Ureter (tissue), 1 donor: ENCODE measurements at regions not wholly inside any gene's neighbourhood (a gene's known extent, or its start where the extent isn't known, plus 50 kb on each side); places are given as distances from the start of the nearest gene placed in this dataset.
A peak's percentile ranks its signal among the peaks of the same experiment; 100 is the strongest.
"Not testable (repeated sequence)": the region's sequence is repeated elsewhere in the genome, so short reads cannot be mapped to it uniquely, and the experiment has no call there.

Experiments used
- DNase-seq: peaks from one replicate; pipeline ENCODE4 v3.0.0-alpha.2; 2020; ENCODE audit warnings: low spot score
- donor health status: DM: yes; HTN: yes; CAD: no.

GRCh38 chr7:115210552-115210951 lies 288.7 kb downstream of the MDFIC start:
- DNase-seq: no peak

GRCh38 chr7:115208710-115209560 lies 287.0 kb downstream of the MDFIC start:
- DNase-seq: no peak

DNA sequence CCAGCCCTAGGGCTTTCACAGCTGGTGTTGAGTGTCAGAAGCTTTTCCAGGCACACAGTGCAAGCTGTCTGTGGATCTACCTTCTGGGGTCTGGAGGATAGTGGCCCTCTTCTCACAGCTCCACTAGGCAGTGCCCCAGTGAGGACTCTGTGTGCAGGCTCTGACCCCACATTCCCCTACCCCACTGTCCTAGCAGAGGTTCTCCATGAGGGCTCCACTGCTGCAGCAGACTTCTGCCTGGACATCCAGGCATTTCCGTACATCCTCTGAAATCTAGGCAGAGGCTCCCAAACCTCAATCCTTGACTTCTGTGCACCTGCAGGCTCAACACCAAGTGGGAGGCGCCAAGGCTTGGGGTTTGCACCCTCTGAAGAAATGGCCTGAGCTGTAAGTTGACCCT lies 284.5 kb downstream of the MDFIC start:
- DNase-seq: not testable (repeated sequence)

GRCh38 chr7:115198143-115198542 lies 276.2 kb downstream of the MDFIC start:
- DNase-seq: no peak

DNA sequence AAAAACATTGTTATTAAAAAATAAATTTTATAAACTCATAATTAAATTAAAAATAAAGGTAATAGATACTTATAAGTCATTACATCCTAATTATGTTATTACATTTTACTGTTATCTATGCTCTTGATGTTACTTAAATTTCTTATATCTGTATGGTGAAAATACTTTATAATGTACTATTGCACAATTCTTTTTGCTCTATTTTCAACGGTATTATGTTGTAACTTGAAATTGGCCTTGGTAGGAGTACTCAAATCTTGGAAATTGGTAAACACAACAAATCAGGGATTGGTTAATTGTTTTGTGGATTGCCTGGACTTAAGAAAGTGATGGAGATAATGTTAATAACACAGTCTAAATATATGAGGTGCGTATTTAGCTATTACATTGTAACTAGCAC lies 273.3 kb downstream of the MDFIC start:
- DNase-seq: no peak

GRCh38 chr7:115191526-115191925 lies 269.6 kb downstream of the MDFIC start:
- DNase-seq: no peak

- no peak for DNase-seq
Measured at GRCh38 chr7:115183431-115184057, 261.6 kb downstream of the MDFIC start.

- DNase-seq: no peak
Measured at GRCh38 chr7:115178835-115179234, 256.9 kb downstream of the MDFIC start.

DNA sequence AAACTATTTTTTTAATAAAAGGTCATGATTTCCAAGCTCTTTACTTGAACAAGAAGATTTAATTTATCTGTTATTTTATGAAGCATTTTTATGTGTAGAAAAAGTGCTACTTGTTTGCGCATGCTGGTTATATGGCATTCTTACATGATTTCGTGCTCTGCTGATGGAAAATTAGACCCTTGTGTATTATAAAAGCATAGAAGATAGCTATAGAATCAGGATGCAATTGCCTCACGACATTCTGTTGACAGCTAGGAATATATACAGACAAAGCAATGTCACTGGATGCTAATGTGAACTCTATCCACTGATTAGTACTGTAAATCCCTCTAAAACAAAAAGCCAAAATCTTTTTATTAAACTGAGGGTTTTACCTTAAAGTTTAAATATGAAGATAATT lies 255.9 kb downstream of the MDFIC start:
- no peak for DNase-seq

DNA sequence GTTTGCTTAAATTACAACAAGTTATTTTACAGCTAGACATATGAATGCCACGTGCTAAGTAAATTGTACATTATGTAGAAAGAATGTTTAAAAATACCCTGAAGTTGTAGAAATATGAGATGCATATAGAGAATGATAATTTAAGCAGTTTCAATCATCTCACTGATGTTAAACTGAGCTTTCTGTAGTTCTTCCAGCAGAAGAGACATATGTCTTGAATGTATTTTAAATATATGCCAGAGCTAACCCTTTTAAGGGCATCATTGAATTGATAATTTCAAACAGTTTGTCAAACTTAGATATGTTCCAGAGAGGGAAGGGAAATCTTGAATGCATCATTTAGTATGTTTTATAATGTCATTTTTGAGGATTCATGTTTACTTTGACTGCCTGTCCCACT lies 255.2 kb downstream of the MDFIC start:
- no peak for DNase-seq

- not testable (repeated sequence) for DNase-seq
Measured at GRCh38 chr7:115172397-115172796, 250.5 kb downstream of the MDFIC start.

DNA sequence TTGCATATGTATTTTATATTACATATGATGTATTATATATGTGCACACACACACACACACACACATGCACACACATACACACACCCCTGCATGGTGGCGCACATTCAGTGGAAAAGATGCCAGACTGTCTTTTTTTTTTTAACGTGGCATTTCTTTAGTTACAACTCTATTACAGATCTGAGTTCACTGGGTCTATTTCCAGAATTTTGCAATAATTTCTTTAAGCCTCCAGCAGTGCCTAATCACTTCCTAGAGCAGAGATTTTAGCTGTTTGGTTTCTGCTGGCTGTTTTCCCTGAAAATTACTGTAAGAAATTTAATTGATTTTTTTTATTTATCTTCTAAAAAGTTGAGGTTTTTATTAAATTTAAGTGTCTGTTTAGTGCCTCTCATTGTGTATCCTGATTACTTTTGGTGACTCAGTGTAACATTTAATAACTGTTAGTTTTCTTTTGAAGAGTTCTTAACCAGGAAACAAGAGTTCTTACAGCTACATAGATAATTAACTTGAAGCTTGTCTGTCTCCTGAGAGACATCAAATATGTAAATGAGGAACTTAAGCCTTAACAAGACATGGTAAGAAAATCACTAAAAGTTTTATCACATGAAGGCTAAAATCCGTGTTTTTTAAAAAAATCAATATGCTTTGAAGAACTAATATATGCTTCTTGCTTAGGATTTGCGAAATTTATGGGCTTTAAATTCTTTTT lies 232.0 kb downstream of the MDFIC start:
- DNase-seq: no peak

- no peak for DNase-seq
Measured at GRCh38 chr7:115153176-115153575, 231.3 kb downstream of the MDFIC start.

DNA sequence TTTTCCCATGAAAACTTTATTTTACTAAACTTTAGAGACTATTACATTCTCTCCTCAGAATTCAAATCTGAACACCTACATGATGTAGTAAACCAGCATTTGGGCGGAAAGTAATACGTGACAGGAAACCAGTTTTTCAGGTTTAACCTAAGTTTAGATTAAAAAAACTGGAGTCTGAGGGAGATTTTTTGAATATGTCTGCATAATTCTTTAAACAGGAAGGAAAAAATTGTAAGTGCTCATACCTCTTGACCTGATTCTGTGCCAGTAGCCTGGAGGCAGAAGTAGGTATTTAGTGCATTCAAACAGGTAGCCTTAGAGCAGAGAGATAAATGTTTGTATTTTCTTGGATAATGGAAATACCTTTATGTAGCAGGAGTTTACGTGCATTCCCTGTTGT lies 224.3 kb downstream of the MDFIC start:
- peak; percentile 57 for DNase-seq

GRCh38 chr7:115145512-115145911 lies 223.6 kb downstream of the MDFIC start:
- DNase-seq: no peak

GRCh38 chr7:115137816-115138215 lies 215.9 kb downstream of the MDFIC start:
- DNase-seq: no peak

- no peak for DNase-seq
Measured at GRCh38 chr7:115136796-115137443, 215.0 kb downstream of the MDFIC start.

- no peak for DNase-seq
Measured at GRCh38 chr7:115135769-115136410, 214.0 kb downstream of the MDFIC start.

DNA sequence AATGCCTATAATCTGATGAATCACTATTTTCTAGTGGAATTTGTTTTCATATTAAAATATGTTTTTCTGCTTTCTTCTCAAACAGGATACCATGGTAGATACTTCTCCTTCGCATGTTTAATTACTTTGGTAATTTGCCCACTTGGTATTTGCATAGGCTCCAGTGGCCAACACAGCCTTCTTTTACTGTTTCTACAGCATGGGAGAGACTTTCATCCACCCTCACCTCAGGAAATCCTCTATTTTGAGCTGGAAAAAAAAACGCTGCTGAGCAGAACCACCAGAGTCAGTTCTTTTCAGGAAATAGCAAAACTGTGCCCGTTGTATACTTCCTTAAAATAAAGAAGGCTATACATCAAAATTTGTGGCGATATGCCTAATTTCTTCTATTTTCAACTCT lies 213.3 kb downstream of the MDFIC start:
- DNase-seq: no peak

GRCh38 chr7:115133248-115133647 lies 211.4 kb downstream of the MDFIC start:
- DNase-seq: no peak

DNA sequence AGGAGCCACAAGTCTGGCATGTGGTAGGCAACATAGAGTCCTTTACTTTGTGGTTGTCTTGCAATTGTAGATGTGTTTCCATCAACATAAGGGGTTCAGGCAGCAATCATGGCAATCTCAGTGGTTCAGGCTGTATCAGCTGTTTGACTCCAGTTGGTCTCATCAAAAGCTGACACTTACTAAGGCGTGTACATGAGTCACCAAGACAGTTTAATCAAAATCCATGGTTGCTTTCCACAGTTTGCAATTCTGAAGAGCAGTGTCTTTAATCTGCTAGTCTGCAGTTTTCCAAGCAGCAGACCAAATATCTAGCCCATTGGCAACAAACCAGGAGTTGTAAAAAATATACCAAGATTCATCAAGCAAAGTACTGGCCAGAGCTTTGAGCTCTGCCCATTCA lies 210.2 kb downstream of the MDFIC start:
- DNase-seq: no peak

DNA sequence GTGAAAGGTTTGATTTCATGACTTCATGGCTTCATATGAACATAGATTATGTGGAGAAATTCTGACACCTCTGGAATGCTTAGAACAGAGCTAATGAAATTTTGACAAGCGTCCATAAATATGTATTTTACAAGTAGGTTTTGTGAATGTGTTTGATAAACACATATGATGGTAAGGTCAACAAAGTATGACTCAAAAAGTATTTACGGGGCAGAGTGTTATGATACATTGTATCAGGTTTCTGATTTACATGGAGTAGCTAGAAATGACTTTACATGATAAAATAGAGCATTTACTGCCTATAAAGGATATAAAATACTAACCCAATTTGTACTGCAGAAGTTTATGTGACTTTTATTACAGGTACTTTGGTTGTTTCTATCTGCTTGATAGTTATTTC lies 206.3 kb downstream of the MDFIC start:
- DNase-seq: no peak
